ENCODE measurements at regions not wholly inside any gene's neighbourhood (a gene's known extent, or its start where the extent isn't known, plus 50 kb on each side); places are given as distances from the start of the nearest gene placed in this dataset.

DNA sequence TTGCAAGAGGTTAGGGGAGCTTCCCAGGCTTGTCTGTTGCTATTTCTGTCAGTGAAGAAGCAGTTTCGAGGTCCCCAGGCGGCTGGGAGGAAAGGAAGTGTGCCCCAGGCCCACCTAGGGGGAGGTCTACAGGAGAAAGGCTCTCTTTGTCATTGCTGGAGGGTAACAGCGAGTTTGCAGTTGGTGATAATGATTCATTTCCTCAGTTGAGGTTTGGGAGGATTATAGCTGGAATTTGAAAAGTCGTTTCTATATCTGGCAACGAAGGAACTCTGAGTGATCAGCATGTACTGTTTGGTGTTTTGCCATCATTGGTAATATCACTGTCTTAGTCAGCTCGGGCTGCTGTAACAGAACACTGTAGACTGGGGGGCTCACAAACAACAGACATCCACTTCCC lies 65.5 kb upstream of the UBE3A start:
- no peak overlapping the region for H3K4me3 ChIP-seq (ENCODE audit: control insufficient read depth in 2 of 3, extremely low read depth in 1 of 3, insufficient read depth in 2 of 3, low read depth in 1 of 3, low read length in 3 of 3)
- no peaks in the 10 kb centered on the region for H3K9me3 ChIP-seq (ENCODE audit: control insufficient read depth, low read depth, low read length)
- TF ChIP-seq CTCF (optimal IDR thresholded peaks at IDR 0.05 in 1 of 3, IDR thresholded peaks at IDR 0.05 in 1 of 3, conservative IDR thresholded peaks at IDR 0.05 in 1 of 3; ENCODE audit: extremely low read depth in 1 of 3, insufficient read depth in 2 of 3, low read length in 3 of 3) = no peak
- TF ChIP-seq EZH2 (IDR thresholded peaks at IDR 0.05; ENCODE audit: low read length) = no peak
- H3K4me2 ChIP-seq (ENCODE audit: control insufficient read depth, extremely low read depth, insufficient read depth, low read depth, low read length) = no peak overlapping the region
- H3K27ac ChIP-seq (ENCODE audit: control insufficient read depth, insufficient read depth, low read length) = no peak overlapping the region
- FAIRE-seq (no peak), DNase-seq (ENCODE audit: low read depth, low spot score) (no peak)
- H3K9ac ChIP-seq (ENCODE audit: control insufficient read depth, extremely low read depth, insufficient read depth, low read length) = no peak overlapping the region
- no peak overlapping the region for H2AFZ ChIP-seq (ENCODE audit: control insufficient read depth, low read length)
- no peaks in the 10 kb centered on the region for H3K4me1 ChIP-seq (ENCODE audit: control insufficient read depth, extremely low read depth, insufficient read depth, low read length)
- H3K27me3 ChIP-seq (ENCODE audit: control insufficient read depth, extremely low read depth, insufficient read depth, low read length) = no peaks in the 10 kb centered on the region
- no peaks in the 10 kb centered on the region for H4K20me1 ChIP-seq (ENCODE audit: control insufficient read depth, extremely low read depth, insufficient read depth, low read length)
- H3K36me3 ChIP-seq (ENCODE audit: control insufficient read depth in 2 of 2, extremely low read depth in 1 of 2, insufficient read depth in 2 of 2, low read length in 2 of 2) = no peaks in the 10 kb centered on the region
- H3K79me2 ChIP-seq (ENCODE audit: control insufficient read depth, insufficient read depth, low read length) = no peaks in the 10 kb centered on the region
- no peaks in the 10 kb centered on the region for H3K9me1 ChIP-seq (ENCODE audit: control insufficient read depth, extremely low read depth, insufficient read depth, low read length)
- dilution Hi-C loops (cut with MboI; ENCODE audit: extremely low pct_ligation_motif_present, low sequenced_read_pairs) = no loop called here

- no peaks in the 10 kb centered on the region for H4K20me1 ChIP-seq (ENCODE audit: control insufficient read depth, extremely low read depth, insufficient read depth, low read length)
- H3K27ac ChIP-seq (ENCODE audit: control insufficient read depth, insufficient read depth, low read length) = no peak overlapping the region
- DNase-seq (ENCODE audit: low read depth, low spot score) (no peak), FAIRE-seq (no peak)
- TF ChIP-seq EZH2 (IDR thresholded peaks at IDR 0.05; ENCODE audit: low read length) (no peak), CTCF (optimal IDR thresholded peaks at IDR 0.05 in 1 of 3, IDR thresholded peaks at IDR 0.05 in 1 of 3, conservative IDR thresholded peaks at IDR 0.05 in 1 of 3; ENCODE audit: extremely low read depth in 1 of 3, insufficient read depth in 2 of 3, low read length in 3 of 3) (peak; percentile 31 to 41 (median 35))
- no peak overlapping the region for H3K9ac ChIP-seq (ENCODE audit: control insufficient read depth, extremely low read depth, insufficient read depth, low read length)
- H3K9me3 ChIP-seq (ENCODE audit: control insufficient read depth, low read depth, low read length) = no peaks in the 10 kb centered on the region
- dilution Hi-C loops (cut with MboI; ENCODE audit: extremely low pct_ligation_motif_present, low sequenced_read_pairs) = no loop called here
- H3K4me3 ChIP-seq (ENCODE audit: control insufficient read depth in 2 of 3, extremely low read depth in 1 of 3, insufficient read depth in 2 of 3, low read depth in 1 of 3, low read length in 3 of 3) = no peak overlapping the region
- no peaks in the 10 kb centered on the region for H3K4me1 ChIP-seq (ENCODE audit: control insufficient read depth, extremely low read depth, insufficient read depth, low read length)
- no peaks in the 10 kb centered on the region for H3K9me1 ChIP-seq (ENCODE audit: control insufficient read depth, extremely low read depth, insufficient read depth, low read length)
- no peak overlapping the region for H2AFZ ChIP-seq (ENCODE audit: control insufficient read depth, low read length)
- H3K4me2 ChIP-seq (ENCODE audit: control insufficient read depth, extremely low read depth, insufficient read depth, low read depth, low read length) = no peak overlapping the region
- no peaks in the 10 kb centered on the region for H3K27me3 ChIP-seq (ENCODE audit: control insufficient read depth, extremely low read depth, insufficient read depth, low read length)
- no peaks in the 10 kb centered on the region for H3K36me3 ChIP-seq (ENCODE audit: control insufficient read depth in 2 of 2, extremely low read depth in 1 of 2, insufficient read depth in 2 of 2, low read length in 2 of 2)
- no peaks in the 10 kb centered on the region for H3K79me2 ChIP-seq (ENCODE audit: control insufficient read depth, insufficient read depth, low read length)
These were observed 63.1 kb upstream of the UBE3A start for GRCh38 chr15:25501828-25502446.

Measured in keratinocyte (primary cell).